ENCODE measurements at regions not wholly inside any gene's neighbourhood (a gene's known extent, or its start where the extent isn't known, plus 50 kb on each side); places are given as distances from the start of the nearest gene placed in this dataset.
A peak's percentile ranks its signal among the peaks of the same experiment; 100 is the strongest.

DNA sequence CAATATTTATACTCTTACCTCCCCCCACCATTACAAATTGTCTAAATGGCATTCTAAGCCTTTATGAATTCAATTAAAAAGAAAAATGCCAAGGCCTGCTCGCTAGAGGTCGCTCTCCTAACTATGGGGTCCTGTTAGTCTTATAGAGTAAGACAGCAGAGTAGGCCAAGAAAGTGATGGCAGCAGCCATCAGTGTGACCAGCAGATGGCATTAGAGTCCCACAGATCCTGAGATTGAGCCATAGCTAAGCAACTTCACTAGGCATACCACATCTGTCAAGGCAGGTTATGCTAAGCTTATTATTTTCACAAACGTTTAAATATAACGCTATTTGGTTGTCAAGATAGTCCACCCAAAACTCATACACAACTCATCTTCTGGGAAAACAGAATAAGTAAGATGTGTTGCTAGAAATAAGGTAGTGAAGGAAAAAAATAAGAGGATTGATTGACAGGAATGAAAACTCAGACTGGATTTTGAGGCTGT is 57.6 kb upstream of the SCAF8 start:
- Histone ChIP-seq H3K14ac (ENCODE audit: insufficient read depth, low read length) (no peak overlapping the region), H3K4me2 (ENCODE audit: insufficient read depth, insufficient read length, low read length) (no peak overlapping the region), H2AK5ac (ENCODE audit: insufficient read length, low read length) (no peak overlapping the region), H2BK5ac (ENCODE audit: insufficient read length, low read length) (no peak overlapping the region), H3K56ac (ENCODE audit: insufficient read length, low read depth, low read length) (no peak overlapping the region), H2BK12ac (ENCODE audit: insufficient read length, low read depth, low read length) (no peak overlapping the region), H3K27me3 (ENCODE audit: insufficient read depth, low read length) (no peaks in the 10 kb centered on the region), H3K4me1 (ENCODE audit: insufficient read depth, low read length) (no peaks in the 10 kb centered on the region), H3K23me2 (ENCODE audit: insufficient read length, low read depth, low read length, poor library complexity, severe bottlenecking) (no peaks in the 10 kb centered on the region), H4K20me1 (ENCODE audit: control insufficient read depth, insufficient read depth, insufficient read length) (no peaks in the 10 kb centered on the region), H3K9ac (ENCODE audit: extremely low read depth, insufficient read length, low read length) (no peak overlapping the region), H3K23ac (ENCODE audit: insufficient read length, low read depth, low read length) (no peak overlapping the region), H3T11ph (ENCODE audit: low read length) (no peak overlapping the region), H4K91ac (ENCODE audit: insufficient read length, low read depth, low read length) (no peak overlapping the region), H3K79me2 (ENCODE audit: insufficient read depth, low read length) (no peaks in the 10 kb centered on the region), H2BK120ac (ENCODE audit: low read depth, low read length, poor library complexity, severe bottlenecking) (no peak overlapping the region), H3K27ac (ENCODE audit: insufficient read length, low read depth, low read length) (no peak overlapping the region), H2BK20ac (ENCODE audit: low read depth, low read length, poor library complexity, severe bottlenecking) (no peak overlapping the region), H3K18ac (ENCODE audit: insufficient read length, low read depth, low read length) (no peak overlapping the region), H3K79me1 (ENCODE audit: insufficient read depth, low read depth, low read length, poor library complexity, severe bottlenecking) (no peaks in the 10 kb centered on the region), H4K8ac (replicated peaks; ENCODE audit: insufficient read length, low read depth, low read length) (no peak overlapping the region), H3K9me3 (ENCODE audit: control insufficient read depth, low read depth, low read length) (no peaks in the 10 kb centered on the region), H3K4ac (ENCODE audit: low read depth, low read length) (no peak overlapping the region), H2AFZ (ENCODE audit: low read length) (no peak overlapping the region), H4K5ac (ENCODE audit: insufficient read length, low read depth, low read length) (no peak overlapping the region), H2BK15ac (ENCODE audit: low read depth, low read length) (no peak overlapping the region)
- Mint-ChIP-seq H3K27me3 (ENCODE audit: low read depth) (no peaks in the 10 kb centered on the region), H3K9me3 (no peaks in the 10 kb centered on the region), H3K4me1 (no peaks in the 10 kb centered on the region), H3K36me3 (ENCODE audit: insufficient read depth in 1 of 3, low read depth in 3 of 3) (no peaks in the 10 kb centered on the region), H3K4me3 (no peak overlapping the region), H3K27ac (no peak overlapping the region)
- peak; percentile 89 for DNase-seq
- TF ChIP-seq CTCF (conservative IDR thresholded peaks at IDR 0.05): peak; percentile 100
- WGBS (ENCODE audit: extremely low coverage, insufficient read length, low lambda C conversion rate): no CpG with 5 or more reads among the region's 4 CpGs

Data from H9 (cell line).